Bronchial epithelial cell (primary cell): ENCODE measurements at regions not wholly inside any gene's neighbourhood (a gene's known extent, or its start where the extent isn't known, plus 50 kb on each side); places are given as distances from the start of the nearest gene placed in this dataset.

Source experiments
- DNase-seq: peaks from one replicate; pipeline ENCODE4 v3.0.0-alpha.2; 2010; ENCODE audit warnings: low read depth
- FAIRE-seq: peaks from 2 replicates; lab custom pipeline; 2011; peaks lifted over from hg19 to GRCh38; lab: Jason Lieb, UNC
- H3K27me3 ChIP-seq: 2 replicates; pipeline ENCODE4 v1.5.1; 2011; ENCODE audit warnings: low read length; ENCODE audit not compliant: control insufficient read depth, insufficient read depth
- H3K36me3 ChIP-seq: 2 replicates; pipeline ENCODE4 v1.5.1; 2011; ENCODE audit warnings: low read length; ENCODE audit not compliant: control insufficient read depth, insufficient read depth
- H3K4me3 ChIP-seq: 2 replicates; pipeline ENCODE4 v1.5.1; 2011; ENCODE audit warnings: mild to moderate bottlenecking, low read depth, low read length, control low read depth
- TF ChIP-seq, protein P1 (sequence below): IDR thresholded peaks from 2 replicates; pipeline ENCODE4 v1.5.1; 2011; ENCODE audit warnings: mild to moderate bottlenecking, moderate library complexity, low read length, control low read depth, inconsistent platforms; ENCODE audit not compliant: insufficient read depth, severe bottlenecking

DNA sequence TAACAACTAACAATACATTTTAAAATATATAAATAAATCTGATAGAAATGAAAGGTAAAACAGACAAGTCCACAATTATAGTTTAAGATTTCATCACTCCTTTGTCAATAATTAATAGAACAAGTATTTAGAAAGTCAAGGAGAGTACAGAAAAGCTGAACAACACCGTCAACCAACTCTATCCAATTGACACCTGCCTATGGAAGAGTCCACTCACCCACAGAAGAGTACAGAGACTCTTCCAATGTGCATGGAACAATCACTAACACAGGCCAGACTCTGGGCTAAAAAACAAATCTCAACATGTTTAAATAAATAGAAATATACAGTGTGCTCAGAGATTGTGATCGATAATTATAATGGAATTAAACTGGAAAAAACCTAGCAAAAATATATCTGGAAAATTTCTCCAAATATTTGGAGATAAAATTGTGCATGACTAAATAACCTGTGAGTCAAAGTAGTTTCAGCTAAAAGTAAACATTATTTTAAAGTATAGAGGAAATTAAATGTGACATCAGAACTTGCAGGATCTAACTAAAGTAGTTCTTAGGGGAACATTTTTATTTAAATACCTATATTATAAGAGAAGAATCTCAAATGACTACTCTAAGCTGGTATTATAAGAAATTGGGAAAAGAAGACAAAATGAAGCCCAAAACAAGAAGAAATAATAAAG lies 109.9 kb upstream of the EGFR start:
- DNase-seq (peak; percentile 55), FAIRE-seq (no peak)
- Histone ChIP-seq H3K27me3 (no peaks in the 10 kb centered on the region), H3K4me3 (no peak overlapping the region), H3K36me3 (no peaks in the 10 kb centered on the region)
- TF ChIP-seq, protein P1, sequence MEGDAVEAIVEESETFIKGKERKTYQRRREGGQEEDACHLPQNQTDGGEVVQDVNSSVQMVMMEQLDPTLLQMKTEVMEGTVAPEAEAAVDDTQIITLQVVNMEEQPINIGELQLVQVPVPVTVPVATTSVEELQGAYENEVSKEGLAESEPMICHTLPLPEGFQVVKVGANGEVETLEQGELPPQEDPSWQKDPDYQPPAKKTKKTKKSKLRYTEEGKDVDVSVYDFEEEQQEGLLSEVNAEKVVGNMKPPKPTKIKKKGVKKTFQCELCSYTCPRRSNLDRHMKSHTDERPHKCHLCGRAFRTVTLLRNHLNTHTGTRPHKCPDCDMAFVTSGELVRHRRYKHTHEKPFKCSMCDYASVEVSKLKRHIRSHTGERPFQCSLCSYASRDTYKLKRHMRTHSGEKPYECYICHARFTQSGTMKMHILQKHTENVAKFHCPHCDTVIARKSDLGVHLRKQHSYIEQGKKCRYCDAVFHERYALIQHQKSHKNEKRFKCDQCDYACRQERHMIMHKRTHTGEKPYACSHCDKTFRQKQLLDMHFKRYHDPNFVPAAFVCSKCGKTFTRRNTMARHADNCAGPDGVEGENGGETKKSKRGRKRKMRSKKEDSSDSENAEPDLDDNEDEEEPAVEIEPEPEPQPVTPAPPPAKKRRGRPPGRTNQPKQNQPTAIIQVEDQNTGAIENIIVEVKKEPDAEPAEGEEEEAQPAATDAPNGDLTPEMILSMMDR: no peak

DNA sequence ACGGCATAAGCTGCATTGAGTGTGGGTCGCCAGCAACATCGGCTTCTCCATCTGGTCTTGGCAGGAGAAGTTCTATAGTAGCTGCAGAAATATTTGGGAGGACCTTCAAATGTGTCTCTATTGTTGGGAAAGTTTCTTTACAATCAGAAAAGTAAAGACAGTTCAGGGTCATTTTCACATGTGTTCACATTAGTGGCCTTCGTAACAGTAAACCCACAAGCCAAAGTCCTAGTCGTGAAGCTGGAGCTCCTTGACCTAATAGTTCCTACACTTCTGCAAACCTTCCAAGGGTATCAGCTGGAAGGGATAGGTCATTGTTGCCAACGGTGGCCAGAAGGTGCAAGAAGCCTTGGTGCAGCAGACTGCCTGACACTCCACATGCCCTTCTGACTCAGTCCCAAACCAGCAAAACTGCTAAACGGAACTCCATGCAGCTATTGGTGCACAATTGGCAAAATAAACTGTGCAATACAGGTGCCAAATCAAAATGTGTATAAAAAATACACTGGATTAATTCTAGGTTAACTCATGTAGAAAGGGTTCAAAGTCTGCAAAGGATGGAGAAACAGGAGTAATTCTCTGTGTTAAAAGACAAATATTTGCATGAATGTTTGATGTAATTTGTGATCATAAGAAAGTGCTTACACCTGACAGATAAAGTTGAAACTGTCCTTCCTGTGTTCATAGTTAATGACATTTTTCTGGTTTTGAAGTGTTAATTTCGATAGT lies 102.8 kb upstream of the EGFR start:
- peak; percentile 68 for FAIRE-seq

DNA sequence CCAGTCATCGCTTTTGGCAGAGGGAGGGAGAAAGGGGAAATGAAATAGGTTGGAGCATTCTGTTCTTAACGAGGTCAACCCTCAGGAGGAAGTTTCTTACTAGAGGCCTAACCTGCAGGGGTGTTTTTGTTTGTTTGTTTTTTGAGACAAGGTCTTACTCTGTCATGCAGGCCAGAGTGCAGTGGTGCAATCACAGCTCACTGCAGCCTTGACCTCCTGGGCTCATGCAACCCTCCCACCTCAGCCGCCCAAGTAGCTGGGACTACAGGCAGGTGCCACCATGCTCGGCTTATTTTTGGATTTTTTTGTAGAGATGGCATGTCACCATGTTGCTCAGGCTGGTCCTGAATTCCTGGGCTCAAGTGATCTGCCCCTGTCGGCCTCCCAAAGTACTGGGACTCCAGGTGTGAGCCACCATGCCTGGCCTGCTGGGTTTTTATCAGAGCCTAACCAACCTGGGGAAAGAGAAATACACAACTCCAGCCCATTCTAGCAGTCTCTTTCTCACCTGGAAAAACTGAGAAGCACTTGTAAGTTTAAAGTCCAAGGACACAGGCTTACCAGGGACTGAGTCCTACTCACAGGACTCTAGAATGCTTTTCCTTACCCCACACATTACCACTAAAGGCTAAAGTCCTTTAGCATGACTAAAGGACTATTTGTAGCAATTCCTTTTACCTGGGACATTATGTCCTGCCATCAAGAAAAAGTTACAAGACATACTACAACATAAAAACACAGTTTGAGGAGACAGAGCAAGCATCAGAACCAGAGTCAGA lies 101.0 kb upstream of the EGFR start:
- TF ChIP-seq, protein P1: no peak
- FAIRE-seq: peak; percentile 73
- no peak overlapping the region for H3K4me3 ChIP-seq

More for the DNA sequence above, 102.8 kb upstream of the EGFR start:
- Histone ChIP-seq H3K27me3 (no peaks in the 10 kb centered on the region), H3K36me3 (no peaks in the 10 kb centered on the region), H3K4me3 (no peak overlapping the region)
- TF ChIP-seq, protein P1: no peak
- no peak for DNase-seq

DNA sequence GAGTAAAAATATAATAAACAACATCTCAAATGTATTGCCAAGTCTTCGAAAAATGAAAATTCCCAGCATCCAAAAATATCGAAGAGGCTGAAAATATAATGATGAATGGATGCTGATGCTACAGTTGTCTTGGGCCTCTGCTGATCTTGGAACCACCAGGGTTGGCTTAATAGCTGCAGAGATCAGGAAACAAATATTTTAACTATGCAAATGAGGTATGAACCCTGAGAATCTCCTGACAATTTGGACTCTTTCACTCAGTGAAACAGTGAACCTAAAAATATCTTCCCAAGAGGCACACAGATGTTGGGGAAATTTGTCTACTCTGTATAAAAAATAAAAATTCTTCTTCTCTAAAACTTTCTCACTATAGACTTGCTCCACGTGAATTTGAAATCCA lies 97.7 kb upstream of the EGFR start:
- FAIRE-seq (no peak), DNase-seq (no peak)
- TF ChIP-seq, protein P1: no peak
- Histone ChIP-seq H3K4me3 (no peak overlapping the region), H3K36me3 (no peaks in the 10 kb centered on the region), H3K27me3 (no peaks in the 10 kb centered on the region)

More for the DNA sequence above, 101.0 kb upstream of the EGFR start:
- Histone ChIP-seq H3K36me3 (no peaks in the 10 kb centered on the region), H3K27me3 (no peaks in the 10 kb centered on the region)
- no peak for DNase-seq

DNA sequence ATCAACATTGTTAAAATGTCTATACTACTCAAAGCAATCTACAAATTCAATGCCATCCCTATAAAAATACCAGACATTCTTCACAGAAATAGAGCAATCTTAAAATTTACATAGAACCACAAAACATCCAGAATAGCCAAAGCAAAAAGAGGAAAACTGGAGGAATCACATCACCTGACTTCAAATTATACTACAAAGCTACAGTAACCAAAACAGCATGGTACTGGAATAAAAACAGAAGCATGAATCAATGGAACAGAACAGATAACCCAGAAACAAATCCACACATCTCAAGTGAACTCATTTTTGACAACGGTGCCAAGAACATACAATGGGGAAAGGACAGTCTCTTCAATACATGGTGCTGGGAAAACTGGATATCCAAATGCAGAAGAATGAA lies 87.3 kb upstream of the EGFR start:
- no peak overlapping the region for H3K4me3 ChIP-seq
- DNase-seq (no peak), FAIRE-seq (no peak)
- H3K27me3 ChIP-seq: no peaks in the 10 kb centered on the region
- no peaks in the 10 kb centered on the region for H3K36me3 ChIP-seq
- TF ChIP-seq, protein P1: no peak
